MM.1S (cell line): ENCODE measurements at regions not wholly inside any gene's neighbourhood (a gene's known extent, or its start where the extent isn't known, plus 50 kb on each side); places are given as distances from the start of the nearest gene placed in this dataset.

ENCODE experiments used
- CTCF ChIP-seq: fragments of 300-600 bp; sonication (generic); IDR thresholded peaks from 2 replicates; pipeline ENCODE4 v1.5.1; 2016; ENCODE audit warnings: antibody characterized with exemption, low read length, mixed read lengths
- EZH2 ChIP-seq: fragments of 300-600 bp; sonication (generic); optimal IDR thresholded peaks from 2 replicates; pipeline ENCODE3; 2017; ENCODE audit warnings: low read depth, mild to moderate bottlenecking, antibody characterized with exemption, low read length, mixed read lengths
- EZH2phosphoT487 ChIP-seq: fragments of 300-600 bp; sonication (generic); IDR thresholded peaks from 2 replicates; pipeline ENCODE4 v1.6.1; 2018; ENCODE audit warnings: antibody characterized with exemption, low read length

- TF ChIP-seq CTCF: peak; percentile 43
- TF ChIP-seq EZH2: no peak
- TF ChIP-seq EZH2phosphoT487: no peak
Observed at GRCh38 chr1:29513357-29513756, 277.0 kb downstream of the PTPRU start.
